Gastroesophageal sphincter (tissue), 4 donors: ENCODE measurements at regions not wholly inside any gene's neighbourhood (a gene's known extent, or its start where the extent isn't known, plus 50 kb on each side); places are given as distances from the start of the nearest gene placed in this dataset.

Source experiments
- ATAC-seq: fragments of 150-250 bp; one replicate; pipeline ENCODE4 v1.9.1; 2016; ENCODE audit warnings: mild to moderate bottlenecking, moderate library complexity
- H3K27ac ChIP-seq, 4 donors: fragments of 200-600 bp; sonication (generic) in 3 of 4; 1 replicate in 3 of 4; 2 replicates in 1 of 4; pipeline ENCODE4 v1.5.1; 2016 to 2019
- H3K27me3 ChIP-seq: fragments of 200-600 bp; sonication (generic); one replicate; pipeline ENCODE4 v1.5.1; 2019
- H3K36me3 ChIP-seq, 2 donors: fragments of 200-600 bp; sonication (generic); one replicate each; pipeline ENCODE4 v1.5.1; 2019; ENCODE audit warnings: control low read depth in 1 of 2
- H3K4me1 ChIP-seq, 3 donors: fragments of 200-600 bp; sonication (generic); 1 replicate in 2 of 3; 2 replicates in 1 of 3; pipeline ENCODE4 v1.5.1; 2016 to 2019; ENCODE audit warnings: control low read depth in 2 of 3
- H3K4me3 ChIP-seq, 2 donors: fragments of 200-600 bp; sonication (generic); one replicate each; pipeline ENCODE4 v1.5.1; 2019; ENCODE audit warnings: mild to moderate bottlenecking in 1 of 2, moderate library complexity in 1 of 2
- H3K9me3 ChIP-seq, 3 donors: fragments of 200-600 bp; sonication (generic); one replicate each; pipeline ENCODE4 v1.5.1; 2017 to 2019; ENCODE audit warnings: control low read depth in 2 of 3
- EP300 ChIP-seq: sonication (generic); formaldehyde crosslinking; IDR thresholded peaks from one replicate; pipeline ENCODE4 v1.6.1; 2017; ENCODE audit warnings: antibody characterized with exemption, mild to moderate bottlenecking
- POLR2A ChIP-seq, 2 donors: fragments of 450-650 bp; IDR thresholded peaks; one replicate each; pipeline ENCODE4 v1.6.1; 2017; ENCODE audit warnings: antibody characterized with exemption in 2 of 2, mild to moderate bottlenecking in 2 of 2, moderate library complexity in 1 of 2
- POLR2AphosphoS5 ChIP-seq: sonication (generic); formaldehyde crosslinking; IDR thresholded peaks from one replicate; pipeline ENCODE4 v1.6.1; 2017; ENCODE audit warnings: antibody characterized with exemption
- WGBS, 2 donors: methylation state at CpG; one replicate each; pipeline ENCODE4 v1.1.5; 2018; ENCODE audit warnings: low coverage in 1 of 2; 5-methylcytosine and 5-hydroxymethylcytosine counted together
- TF ChIP-seq, protein P1 (sequence below), 4 experiments: fragments of 200-600 bp in 2 of 4; fragments of 450-650 bp in 2 of 4; sonication (generic) in 1 of 4; IDR thresholded peaks; one replicate each; pipeline ENCODE4 v1.5.1; 2017 to 2019; ENCODE audit warnings: antibody characterized with exemption in 4 of 4, mild to moderate bottlenecking in 2 of 4, moderate library complexity in 2 of 4

DNA sequence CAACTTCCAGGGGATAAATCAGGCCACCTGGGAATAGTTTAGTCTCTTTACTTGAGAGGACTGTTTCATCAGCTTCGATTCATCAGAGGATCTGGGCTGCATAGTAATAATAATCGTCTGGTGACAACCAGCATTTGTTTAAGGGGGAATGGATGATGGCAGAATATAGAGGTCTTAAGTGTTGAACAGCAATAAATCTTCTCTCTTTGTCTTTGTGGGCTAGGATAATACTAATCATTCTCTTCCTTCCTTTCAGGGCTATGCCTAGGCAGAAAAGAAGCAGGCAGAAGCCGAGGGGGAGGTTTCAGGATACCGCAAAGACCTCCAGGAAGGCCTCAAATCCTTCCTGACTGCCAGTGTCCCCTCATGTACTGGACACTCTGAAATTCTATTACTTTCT is 150.4 kb upstream of the GAREM1 start:
- Histone ChIP-seq H3K27ac (no peak overlapping the region), H3K36me3 (no peaks in the 10 kb centered on the region), H3K4me1 (no peaks in the 10 kb centered on the region), H3K27me3 (no peaks in the 10 kb centered on the region), H3K9me3 (no peaks in the 10 kb centered on the region), H3K4me3 (no peak overlapping the region)
- WGBS, 2 donors, result 68 to 72% methylated on average over 3 of the region's 4 CpGs
- no peak for ATAC-seq
- TF ChIP-seq, protein P1, sequence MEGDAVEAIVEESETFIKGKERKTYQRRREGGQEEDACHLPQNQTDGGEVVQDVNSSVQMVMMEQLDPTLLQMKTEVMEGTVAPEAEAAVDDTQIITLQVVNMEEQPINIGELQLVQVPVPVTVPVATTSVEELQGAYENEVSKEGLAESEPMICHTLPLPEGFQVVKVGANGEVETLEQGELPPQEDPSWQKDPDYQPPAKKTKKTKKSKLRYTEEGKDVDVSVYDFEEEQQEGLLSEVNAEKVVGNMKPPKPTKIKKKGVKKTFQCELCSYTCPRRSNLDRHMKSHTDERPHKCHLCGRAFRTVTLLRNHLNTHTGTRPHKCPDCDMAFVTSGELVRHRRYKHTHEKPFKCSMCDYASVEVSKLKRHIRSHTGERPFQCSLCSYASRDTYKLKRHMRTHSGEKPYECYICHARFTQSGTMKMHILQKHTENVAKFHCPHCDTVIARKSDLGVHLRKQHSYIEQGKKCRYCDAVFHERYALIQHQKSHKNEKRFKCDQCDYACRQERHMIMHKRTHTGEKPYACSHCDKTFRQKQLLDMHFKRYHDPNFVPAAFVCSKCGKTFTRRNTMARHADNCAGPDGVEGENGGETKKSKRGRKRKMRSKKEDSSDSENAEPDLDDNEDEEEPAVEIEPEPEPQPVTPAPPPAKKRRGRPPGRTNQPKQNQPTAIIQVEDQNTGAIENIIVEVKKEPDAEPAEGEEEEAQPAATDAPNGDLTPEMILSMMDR (IDR thresholded peaks at IDR 0.05), result no peak
- TF ChIP-seq POLR2AphosphoS5 (no peak), POLR2A (IDR thresholded peaks at IDR 0.05) (no peak), EP300 (no peak)

DNA sequence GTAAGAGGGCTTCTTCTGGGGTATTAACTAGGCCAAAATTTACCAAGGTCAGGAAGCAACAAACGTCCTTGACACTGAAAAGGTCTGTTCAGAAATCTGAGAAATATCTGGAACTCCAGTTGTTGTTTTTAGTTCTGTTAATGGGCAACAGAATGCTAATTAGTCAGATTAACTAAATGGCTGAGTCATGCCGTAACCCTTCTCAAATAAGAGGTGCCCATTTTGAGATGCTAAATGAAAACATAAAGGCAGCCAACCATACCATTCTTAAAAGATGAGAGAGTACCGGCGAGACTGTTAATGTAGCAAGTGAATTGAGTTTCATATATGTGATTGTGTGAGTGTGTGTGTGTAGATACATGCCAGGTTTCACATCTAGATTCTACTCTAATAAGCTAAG is 147.9 kb upstream of the GAREM1 start:
- Histone ChIP-seq H3K27me3 (no peaks in the 10 kb centered on the region), H3K27ac (no peak overlapping the region), H3K9me3 (no peaks in the 10 kb centered on the region), H3K4me3 (no peak overlapping the region), H3K4me1 (no peaks in the 10 kb centered on the region), H3K36me3 (no peaks in the 10 kb centered on the region)
- 83 to 90% methylated on average over 2 to 4 of the region's 4 CpGs for WGBS, 2 donors
- no peak for TF ChIP-seq EP300
- no peak for ATAC-seq

DNA sequence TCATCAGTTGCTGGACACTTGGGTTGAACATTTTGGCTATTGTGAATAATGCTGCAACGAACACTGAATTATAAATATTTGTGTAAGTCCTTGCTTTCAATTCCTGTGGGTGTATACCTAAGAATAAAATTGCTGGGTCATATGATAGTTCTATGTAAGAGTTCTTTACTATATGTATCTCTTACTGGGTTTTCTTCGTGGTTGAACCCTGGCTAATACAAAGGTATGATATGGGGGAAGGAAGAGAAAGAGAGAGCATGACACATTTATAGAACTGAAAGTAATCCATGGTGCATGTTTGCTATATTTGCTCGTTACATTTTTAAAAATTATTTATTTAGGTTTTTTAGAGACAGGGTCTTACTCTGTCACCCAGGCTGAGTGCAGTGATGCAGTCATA is 143.1 kb upstream of the GAREM1 start:
- TF ChIP-seq POLR2A (IDR thresholded peaks at IDR 0.05) (no peak), POLR2AphosphoS5 (no peak), EP300 (no peak)
- TF ChIP-seq, protein P1 (IDR thresholded peaks at IDR 0.05), result no peak
- no peak for ATAC-seq
- no peaks in the 10 kb centered on the region for H3K4me1 ChIP-seq
- H3K27me3 ChIP-seq, result no peaks in the 10 kb centered on the region
- 30 to 31% methylated on average over 3 of the region's 3 CpGs for WGBS, 2 donors
- H3K36me3 ChIP-seq, result no peaks in the 10 kb centered on the region
- no peak overlapping the region for H3K27ac ChIP-seq
- no peaks in the 10 kb centered on the region for H3K9me3 ChIP-seq
- no peak overlapping the region for H3K4me3 ChIP-seq

DNA sequence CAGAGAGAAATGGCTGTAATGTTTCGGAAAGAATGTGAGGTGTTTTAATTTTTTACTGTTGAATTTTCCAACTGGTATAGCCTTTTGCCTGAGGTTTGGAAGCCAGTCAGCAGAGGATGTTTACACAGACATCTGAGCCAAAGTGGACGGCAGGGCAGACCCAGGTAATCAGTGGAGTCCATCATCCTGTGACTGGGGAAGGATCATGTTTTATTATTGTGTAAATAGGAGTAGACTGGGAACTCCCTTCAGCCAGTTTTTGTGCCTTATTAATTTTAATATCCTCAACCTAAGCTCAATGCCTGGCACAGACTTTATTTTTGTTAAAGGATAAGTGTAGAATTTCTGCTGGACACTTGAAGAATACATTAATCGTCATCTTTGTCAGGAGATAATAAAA is 142.0 kb upstream of the GAREM1 start:
- Histone ChIP-seq H3K9me3 (no peaks in the 10 kb centered on the region), H3K4me1 (no peaks in the 10 kb centered on the region)
- WGBS, 2 donors, result 31 to 47% methylated on average over 3 of the region's 3 CpGs

DNA sequence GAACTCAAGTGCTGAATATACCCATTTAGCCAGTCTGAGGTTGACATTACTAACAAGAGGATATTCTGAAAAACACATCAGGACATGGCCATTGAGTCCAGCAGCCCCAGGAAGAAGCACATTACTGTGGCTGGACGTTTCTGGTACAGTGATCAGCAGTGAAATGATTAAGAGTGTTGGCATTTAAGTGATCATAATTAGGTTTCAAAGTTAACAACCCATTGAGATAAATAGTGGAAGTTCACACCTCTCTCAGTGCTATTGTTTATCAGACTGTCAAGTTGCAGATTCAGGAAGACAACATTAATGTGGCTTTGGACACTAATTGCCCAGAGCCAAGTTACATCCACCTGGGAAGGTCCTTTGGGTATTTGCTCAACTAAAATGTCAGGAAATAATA is 139.5 kb upstream of the GAREM1 start:
- H3K27ac ChIP-seq, result no peak overlapping the region
- no peak overlapping the region for H3K4me3 ChIP-seq
- peaks cover 0 to 5% (median 0%) of the 10 kb centered on the region in 3 donors for H3K4me1 ChIP-seq
- ATAC-seq, result no peak
- H3K36me3 ChIP-seq, result no peaks in the 10 kb centered on the region
- WGBS, 2 donors, result 0 to 7% methylated on average over 1 of the region's 1 CpG
- no peak for TF ChIP-seq POLR2AphosphoS5
- TF ChIP-seq EP300, result no peak
- TF ChIP-seq, protein P1 (IDR thresholded peaks at IDR 0.05), result no peak
- no peak for TF ChIP-seq POLR2A (IDR thresholded peaks at IDR 0.05)
- H3K27me3 ChIP-seq, result no peaks in the 10 kb centered on the region
- no peaks in the 10 kb centered on the region for H3K9me3 ChIP-seq

More for the DNA sequence above, 142.0 kb upstream of the GAREM1 start:
- Histone ChIP-seq H3K27ac (no peak overlapping the region), H3K4me3 (no peak overlapping the region), H3K36me3 (no peaks in the 10 kb centered on the region), H3K27me3 (no peaks in the 10 kb centered on the region)
- TF ChIP-seq POLR2AphosphoS5, result no peak
- TF ChIP-seq, protein P1 (IDR thresholded peaks at IDR 0.05), result no peak
- no peak for TF ChIP-seq EP300
- TF ChIP-seq POLR2A (IDR thresholded peaks at IDR 0.05), result no peak
- no peak for ATAC-seq
